ENCODE measurements at regions not wholly inside any gene's neighbourhood (a gene's known extent, or its start where the extent isn't known, plus 50 kb on each side); places are given as distances from the start of the nearest gene placed in this dataset.

DNA sequence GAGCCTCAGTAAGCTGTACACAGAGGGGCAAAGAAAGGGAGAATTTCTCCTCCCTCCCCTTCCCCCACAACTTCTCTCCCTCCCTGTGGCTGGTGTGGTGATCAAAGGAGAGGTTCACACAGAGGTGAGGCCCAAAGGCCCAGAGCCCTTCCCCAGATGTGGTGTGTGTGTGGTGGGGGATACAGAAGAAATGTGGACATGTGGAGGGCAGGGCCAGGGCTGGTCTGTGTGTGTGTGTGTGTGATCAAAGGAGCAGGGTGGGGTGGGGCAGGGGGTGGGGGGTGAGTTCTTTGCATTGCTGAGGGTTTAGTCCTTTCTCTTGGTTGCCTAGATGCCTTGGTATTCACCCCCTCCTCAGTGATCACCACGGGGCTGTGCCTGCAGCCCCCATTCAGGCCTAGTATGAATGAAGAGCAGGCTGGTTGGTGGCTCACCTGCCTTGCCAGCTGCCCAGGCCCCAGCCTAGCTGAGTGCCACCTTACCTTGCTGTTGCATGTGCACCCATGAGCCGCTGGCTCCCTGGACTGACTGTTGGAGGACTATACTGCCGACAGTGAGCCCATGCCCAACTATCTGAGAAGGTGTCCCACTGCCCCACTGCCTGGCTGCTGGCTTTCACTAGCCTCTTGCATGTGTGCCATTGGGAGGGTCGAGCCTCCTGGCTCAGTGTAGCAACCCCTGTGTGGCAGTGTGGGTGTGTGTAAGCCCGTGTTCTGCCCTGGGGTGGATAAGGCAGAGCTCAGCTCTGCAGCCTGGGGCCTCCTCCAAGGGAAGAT lies 101.9 kb downstream of the EFNB1 start (continued):
- TF ChIP-seq, protein P1, sequence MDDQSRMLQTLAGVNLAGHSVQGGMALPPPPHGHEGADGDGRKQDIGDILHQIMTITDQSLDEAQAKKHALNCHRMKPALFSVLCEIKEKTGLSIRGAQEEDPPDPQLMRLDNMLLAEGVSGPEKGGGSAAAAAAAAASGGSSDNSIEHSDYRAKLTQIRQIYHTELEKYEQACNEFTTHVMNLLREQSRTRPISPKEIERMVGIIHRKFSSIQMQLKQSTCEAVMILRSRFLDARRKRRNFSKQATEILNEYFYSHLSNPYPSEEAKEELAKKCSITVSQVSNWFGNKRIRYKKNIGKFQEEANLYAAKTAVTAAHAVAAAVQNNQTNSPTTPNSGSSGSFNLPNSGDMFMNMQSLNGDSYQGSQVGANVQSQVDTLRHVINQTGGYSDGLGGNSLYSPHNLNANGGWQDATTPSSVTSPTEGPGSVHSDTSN (IDR thresholded peaks at IDR 0.05; ENCODE audit: insufficient replicate concordance, low read depth, low read length) = no peak
- TF ChIP-seq, protein P2, sequence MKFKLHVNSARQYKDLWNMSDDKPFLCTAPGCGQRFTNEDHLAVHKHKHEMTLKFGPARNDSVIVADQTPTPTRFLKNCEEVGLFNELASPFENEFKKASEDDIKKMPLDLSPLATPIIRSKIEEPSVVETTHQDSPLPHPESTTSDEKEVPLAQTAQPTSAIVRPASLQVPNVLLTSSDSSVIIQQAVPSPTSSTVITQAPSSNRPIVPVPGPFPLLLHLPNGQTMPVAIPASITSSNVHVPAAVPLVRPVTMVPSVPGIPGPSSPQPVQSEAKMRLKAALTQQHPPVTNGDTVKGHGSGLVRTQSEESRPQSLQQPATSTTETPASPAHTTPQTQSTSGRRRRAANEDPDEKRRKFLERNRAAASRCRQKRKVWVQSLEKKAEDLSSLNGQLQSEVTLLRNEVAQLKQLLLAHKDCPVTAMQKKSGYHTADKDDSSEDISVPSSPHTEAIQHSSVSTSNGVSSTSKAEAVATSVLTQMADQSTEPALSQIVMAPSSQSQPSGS (IDR thresholded peaks at IDR 0.05; ENCODE audit: low read length) = no peak
- TF ChIP-seq POLR2AphosphoS2 (IDR thresholded peaks at IDR 0.05; ENCODE audit: low read depth, low read length) (no peak), EP300 (IDR thresholded peaks at IDR 0.05; ENCODE audit: borderline replicate concordance in 1 of 2, control insufficient read depth in 1 of 2, low read depth in 2 of 2, low read length in 2 of 2) (no peak), NR2C2 (IDR thresholded peaks at IDR 0.05; ENCODE audit: borderline replicate concordance, control insufficient read depth, insufficient read length, low read depth) (no peak), NFXL1 (IDR thresholded peaks at IDR 0.05; ENCODE audit: borderline replicate concordance) (no peak), JUNB (IDR thresholded peaks at IDR 0.05) (no peak), CREM (IDR thresholded peaks at IDR 0.05; ENCODE audit: low read depth) (no peak), RAD51 (IDR thresholded peaks at IDR 0.05) (no peak), HDAC6 (IDR thresholded peaks at IDR 0.05; ENCODE audit: unreplicated experiment) (no peak), POLR2AphosphoS5 (IDR thresholded peaks at IDR 0.05; ENCODE audit: low read length) (no peak)
- TF ChIP-seq, protein P3, sequence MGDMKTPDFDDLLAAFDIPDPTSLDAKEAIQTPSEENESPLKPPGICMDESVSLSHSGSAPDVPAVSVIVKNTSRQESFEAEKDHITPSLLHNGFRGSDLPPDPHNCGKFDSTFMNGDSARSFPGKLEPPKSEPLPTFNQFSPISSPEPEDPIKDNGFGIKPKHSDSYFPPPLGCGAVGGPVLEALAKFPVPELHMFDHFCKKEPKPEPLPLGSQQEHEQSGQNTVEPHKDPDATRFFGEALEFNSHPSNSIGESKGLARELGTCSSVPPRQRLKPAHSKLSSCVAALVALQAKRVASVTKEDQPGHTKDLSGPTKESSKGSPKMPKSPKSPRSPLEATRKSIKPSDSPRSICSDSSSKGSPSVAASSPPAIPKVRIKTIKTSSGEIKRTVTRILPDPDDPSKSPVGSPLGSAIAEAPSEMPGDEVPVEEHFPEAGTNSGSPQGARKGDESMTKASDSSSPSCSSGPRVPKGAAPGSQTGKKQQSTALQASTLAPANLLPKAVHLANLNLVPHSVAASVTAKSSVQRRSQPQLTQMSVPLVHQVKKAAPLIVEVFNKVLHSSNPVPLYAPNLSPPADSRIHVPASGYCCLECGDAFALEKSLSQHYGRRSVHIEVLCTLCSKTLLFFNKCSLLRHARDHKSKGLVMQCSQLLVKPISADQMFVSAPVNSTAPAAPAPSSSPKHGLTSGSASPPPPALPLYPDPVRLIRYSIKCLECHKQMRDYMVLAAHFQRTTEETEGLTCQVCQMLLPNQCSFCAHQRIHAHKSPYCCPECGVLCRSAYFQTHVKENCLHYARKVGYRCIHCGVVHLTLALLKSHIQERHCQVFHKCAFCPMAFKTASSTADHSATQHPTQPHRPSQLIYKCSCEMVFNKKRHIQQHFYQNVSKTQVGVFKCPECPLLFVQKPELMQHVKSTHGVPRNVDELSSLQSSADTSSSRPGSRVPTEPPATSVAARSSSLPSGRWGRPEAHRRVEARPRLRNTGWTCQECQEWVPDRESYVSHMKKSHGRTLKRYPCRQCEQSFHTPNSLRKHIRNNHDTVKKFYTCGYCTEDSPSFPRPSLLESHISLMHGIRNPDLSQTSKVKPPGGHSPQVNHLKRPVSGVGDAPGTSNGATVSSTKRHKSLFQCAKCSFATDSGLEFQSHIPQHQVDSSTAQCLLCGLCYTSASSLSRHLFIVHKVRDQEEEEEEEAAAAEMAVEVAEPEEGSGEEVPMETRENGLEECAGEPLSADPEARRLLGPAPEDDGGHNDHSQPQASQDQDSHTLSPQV (IDR thresholded peaks at IDR 0.05) = no peak
- TF ChIP-seq, protein P4, sequence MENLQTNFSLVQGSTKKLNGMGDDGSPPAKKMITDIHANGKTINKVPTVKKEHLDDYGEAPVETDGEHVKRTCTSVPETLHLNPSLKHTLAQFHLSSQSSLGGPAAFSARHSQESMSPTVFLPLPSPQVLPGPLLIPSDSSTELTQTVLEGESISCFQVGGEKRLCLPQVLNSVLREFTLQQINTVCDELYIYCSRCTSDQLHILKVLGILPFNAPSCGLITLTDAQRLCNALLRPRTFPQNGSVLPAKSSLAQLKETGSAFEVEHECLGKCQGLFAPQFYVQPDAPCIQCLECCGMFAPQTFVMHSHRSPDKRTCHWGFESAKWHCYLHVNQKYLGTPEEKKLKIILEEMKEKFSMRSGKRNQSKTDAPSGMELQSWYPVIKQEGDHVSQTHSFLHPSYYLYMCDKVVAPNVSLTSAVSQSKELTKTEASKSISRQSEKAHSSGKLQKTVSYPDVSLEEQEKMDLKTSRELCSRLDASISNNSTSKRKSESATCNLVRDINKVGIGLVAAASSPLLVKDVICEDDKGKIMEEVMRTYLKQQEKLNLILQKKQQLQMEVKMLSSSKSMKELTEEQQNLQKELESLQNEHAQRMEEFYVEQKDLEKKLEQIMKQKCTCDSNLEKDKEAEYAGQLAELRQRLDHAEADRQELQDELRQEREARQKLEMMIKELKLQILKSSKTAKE (IDR thresholded peaks at IDR 0.05; ENCODE audit: low read depth, poor library complexity, severe bottlenecking) = no peak
- TF ChIP-seq, protein P5, sequence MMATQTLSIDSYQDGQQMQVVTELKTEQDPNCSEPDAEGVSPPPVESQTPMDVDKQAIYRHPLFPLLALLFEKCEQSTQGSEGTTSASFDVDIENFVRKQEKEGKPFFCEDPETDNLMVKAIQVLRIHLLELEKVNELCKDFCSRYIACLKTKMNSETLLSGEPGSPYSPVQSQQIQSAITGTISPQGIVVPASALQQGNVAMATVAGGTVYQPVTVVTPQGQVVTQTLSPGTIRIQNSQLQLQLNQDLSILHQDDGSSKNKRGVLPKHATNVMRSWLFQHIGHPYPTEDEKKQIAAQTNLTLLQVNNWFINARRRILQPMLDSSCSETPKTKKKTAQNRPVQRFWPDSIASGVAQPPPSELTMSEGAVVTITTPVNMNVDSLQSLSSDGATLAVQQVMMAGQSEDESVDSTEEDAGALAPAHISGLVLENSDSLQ (IDR thresholded peaks at IDR 0.05) = no peak

Measured in GM12878 (cell line).